Fibroblast of pulmonary artery (primary cell): ENCODE measurements at regions not wholly inside any gene's neighbourhood (a gene's known extent, or its start where the extent isn't known, plus 50 kb on each side); places are given as distances from the start of the nearest gene placed in this dataset.
A peak's percentile ranks its signal among the peaks of the same experiment; 100 is the strongest.

Source experiments
- DNase-seq: peaks from one replicate; pipeline ENCODE4 v3.0.0-alpha.2; 2010; ENCODE audit warnings: low read depth
- H3K4me3 ChIP-seq: replicated peaks from 2 replicates; pipeline ENCODE4 v1.5.1; 2011; ENCODE audit warnings: low read depth, mild to moderate bottlenecking, control low read depth, low read length, moderate library complexity
- TF ChIP-seq, protein P1 (sequence below): IDR thresholded peaks from 2 replicates; pipeline ENCODE4 v1.5.1; 2011; ENCODE audit warnings: mild to moderate bottlenecking, control low read depth, low read length, inconsistent platforms; ENCODE audit errors: missing control alignments

DNA sequence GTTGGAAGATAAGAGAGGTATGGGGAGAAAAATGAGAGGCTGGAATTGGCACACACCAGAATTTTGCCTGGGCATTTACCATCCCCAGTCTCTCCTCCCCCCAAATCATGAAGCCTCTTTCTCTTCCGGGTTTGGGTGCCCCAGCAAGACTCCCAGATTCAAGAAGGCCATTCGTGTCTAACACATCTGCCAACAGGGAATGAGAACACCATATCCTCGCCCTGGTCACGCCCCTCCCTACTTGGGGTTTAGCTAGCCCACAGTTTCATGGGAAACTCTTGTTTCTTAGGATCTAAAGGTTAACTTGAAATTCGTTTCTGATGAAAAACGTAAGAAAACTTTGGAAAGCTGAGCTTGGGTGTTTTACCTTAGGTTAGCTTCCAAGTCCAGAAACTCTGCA, 105.5 kb upstream of the TMEM170B start:
- no peak for DNase-seq
- TF ChIP-seq, protein P1, sequence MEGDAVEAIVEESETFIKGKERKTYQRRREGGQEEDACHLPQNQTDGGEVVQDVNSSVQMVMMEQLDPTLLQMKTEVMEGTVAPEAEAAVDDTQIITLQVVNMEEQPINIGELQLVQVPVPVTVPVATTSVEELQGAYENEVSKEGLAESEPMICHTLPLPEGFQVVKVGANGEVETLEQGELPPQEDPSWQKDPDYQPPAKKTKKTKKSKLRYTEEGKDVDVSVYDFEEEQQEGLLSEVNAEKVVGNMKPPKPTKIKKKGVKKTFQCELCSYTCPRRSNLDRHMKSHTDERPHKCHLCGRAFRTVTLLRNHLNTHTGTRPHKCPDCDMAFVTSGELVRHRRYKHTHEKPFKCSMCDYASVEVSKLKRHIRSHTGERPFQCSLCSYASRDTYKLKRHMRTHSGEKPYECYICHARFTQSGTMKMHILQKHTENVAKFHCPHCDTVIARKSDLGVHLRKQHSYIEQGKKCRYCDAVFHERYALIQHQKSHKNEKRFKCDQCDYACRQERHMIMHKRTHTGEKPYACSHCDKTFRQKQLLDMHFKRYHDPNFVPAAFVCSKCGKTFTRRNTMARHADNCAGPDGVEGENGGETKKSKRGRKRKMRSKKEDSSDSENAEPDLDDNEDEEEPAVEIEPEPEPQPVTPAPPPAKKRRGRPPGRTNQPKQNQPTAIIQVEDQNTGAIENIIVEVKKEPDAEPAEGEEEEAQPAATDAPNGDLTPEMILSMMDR, result no peak
- H3K4me3 ChIP-seq, result no peak overlapping the region

DNA sequence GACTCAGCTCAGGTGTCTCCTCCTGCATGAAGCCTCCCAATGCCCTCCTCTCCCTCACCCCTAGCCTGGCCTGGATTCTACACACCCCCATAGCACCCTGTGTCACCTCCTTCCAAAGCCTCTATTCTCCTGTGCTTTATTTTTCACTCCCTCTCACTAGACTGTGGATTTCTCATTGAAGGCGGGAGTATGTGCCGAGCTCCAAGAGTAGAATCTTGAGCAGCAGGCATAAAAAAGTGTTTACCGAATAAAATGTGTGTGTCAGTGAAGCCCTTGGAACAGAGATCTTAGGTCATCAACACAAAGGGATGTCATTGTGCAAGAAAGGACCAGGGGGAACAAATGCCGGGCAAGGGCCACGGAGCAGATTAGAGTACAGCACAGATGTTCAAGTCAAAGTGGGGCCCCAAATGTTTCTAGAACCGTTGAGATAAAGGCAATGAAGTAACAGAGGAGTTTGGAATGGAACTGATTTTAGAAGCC, 106.1 kb upstream of the TMEM170B start:
- DNase-seq, result peak; percentile 26
- TF ChIP-seq, protein P1, result no peak
- H3K4me3 ChIP-seq, result no peak overlapping the region

DNA sequence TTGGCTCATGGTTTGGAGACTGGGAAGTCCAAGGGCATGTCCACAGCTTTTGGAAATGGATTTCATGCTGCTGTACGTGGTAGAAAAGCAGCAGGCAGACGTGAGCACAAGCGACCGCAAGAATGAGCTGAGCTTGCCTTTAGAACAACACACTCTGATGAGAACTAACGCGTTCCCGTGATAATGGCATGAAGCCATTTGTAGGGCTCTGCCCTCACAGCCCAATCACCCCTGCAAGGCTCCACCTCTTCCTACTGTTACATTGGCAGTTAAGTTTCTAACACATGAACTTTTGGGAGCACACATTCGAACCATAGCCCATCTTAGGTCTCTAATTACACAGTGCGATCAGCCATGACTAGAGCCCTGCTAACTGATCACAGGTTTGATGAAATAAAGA, 107.5 kb upstream of the TMEM170B start:
- TF ChIP-seq, protein P1, result no peak
- DNase-seq, result no peak
- no peak overlapping the region for H3K4me3 ChIP-seq

DNA sequence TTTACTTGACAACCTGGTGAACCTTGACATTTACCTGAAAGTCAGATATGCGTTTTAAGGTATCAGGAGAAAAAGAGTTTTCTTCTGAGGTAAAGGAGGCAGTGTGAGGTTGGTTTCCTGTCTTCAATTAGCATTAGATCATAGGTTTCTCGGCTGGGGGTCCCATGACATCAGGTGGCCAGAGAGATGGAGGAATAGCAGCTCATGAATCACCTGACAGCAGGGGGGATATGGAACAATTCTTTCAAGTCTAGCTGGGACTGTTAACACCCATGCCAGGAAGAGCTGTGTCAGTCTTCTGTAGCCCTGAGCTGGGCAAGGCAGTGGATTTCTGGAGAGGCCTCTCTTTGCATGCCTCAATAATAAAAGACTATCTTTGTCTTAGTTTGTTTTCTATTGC, 108.0 kb upstream of the TMEM170B start:
- H3K4me3 ChIP-seq, result no peak overlapping the region
- TF ChIP-seq, protein P1, result no peak
- no peak for DNase-seq

DNA sequence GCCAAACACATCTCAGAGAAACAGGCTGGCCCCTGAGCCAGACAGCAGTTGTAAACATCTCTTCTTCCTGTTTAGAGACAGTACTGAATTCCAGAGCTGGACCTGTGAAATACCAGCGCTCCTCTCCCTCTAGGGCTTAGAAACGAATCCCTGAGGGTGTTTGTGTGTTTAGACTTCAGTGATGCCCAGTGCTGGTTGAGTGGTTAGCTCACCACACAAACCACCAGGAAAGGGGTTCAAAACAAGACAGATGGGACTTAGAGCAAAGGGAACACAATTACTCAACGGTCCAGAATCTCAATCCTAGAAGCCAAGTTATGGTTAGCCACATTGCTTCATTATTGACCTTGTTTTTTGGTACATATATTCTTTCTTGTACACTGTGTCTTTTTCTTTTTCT, 108.7 kb upstream of the TMEM170B start:
- H3K4me3 ChIP-seq, result no peak overlapping the region
- TF ChIP-seq, protein P1, result no peak
- peak; percentile 65 for DNase-seq

DNA sequence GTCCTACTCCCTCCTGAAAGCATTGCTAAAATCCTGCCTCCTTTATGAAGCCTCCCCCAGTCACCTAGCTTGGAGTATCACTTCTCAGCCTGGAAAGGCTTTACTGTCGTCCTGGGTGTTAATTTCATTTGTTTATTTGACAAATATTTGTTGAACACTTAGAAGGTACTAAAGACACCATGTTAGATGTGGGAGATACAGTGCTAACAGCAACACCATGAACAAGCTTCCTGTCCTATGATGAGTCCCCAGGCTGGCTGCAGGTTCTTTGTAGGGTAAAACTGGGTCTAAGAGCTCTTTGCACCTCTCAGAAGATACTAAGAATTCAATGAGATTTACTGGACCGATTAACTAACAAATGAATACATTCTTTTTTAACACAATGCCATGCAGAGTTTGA, 109.2 kb upstream of the TMEM170B start:
- no peak overlapping the region for H3K4me3 ChIP-seq
- TF ChIP-seq, protein P1, result no peak
- DNase-seq, result no peak

DNA sequence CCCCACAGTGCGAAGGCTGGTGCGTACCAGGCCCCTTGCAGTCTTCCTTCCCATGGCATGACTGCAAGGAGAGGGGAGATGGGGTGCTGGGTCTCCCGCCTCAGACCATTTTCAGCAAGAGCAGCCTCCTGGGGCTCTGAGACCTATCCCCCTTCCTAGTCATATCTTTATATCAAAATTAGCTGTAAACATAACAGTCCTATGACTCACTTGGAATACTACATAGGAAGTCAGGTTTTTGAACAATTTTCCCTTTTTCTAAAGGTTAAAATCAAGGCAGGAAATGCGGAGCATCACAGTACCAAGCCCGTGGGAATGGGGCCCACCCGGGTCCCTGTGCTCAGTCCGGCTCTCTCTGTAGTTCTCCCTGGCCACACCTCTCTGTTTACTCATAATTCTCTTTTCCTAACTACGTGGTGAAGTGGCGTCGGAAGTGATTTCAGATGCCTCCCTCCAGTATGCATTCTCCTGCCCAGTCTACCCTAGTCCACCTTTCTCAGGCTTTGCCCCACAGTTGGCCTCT, 109.8 kb upstream of the TMEM170B start:
- no peak overlapping the region for H3K4me3 ChIP-seq
- TF ChIP-seq, protein P1, result no peak
- peak; percentile 23 for DNase-seq
